ENCODE measurements at regions not wholly inside any gene's neighbourhood (a gene's known extent, or its start where the extent isn't known, plus 50 kb on each side); places are given as distances from the start of the nearest gene placed in this dataset.

GRCh38 chr12:127680516-127680915, 586.5 kb upstream of the TMEM132C start:
- no peak for DNase-seq (ENCODE audit: low spot score)

- DNase-seq (ENCODE audit: low spot score), result no peak
These were observed 585.7 kb upstream of the TMEM132C start for GRCh38 chr12:127681151-127681754.

- no peak for DNase-seq (ENCODE audit: low spot score)
These were observed 581.5 kb upstream of the TMEM132C start for GRCh38 chr12:127685491-127685890.

GRCh38 chr12:127685931-127686330, 581.0 kb upstream of the TMEM132C start:
- no peak for DNase-seq (ENCODE audit: low spot score)

- no peak for DNase-seq (ENCODE audit: low spot score)
These were observed 579.8 kb upstream of the TMEM132C start for GRCh38 chr12:127687181-127687580.

GRCh38 chr12:127688906-127689428, 578.0 kb upstream of the TMEM132C start:
- DNase-seq (ENCODE audit: low spot score), result no peak

GRCh38 chr12:127690161-127690560, 576.8 kb upstream of the TMEM132C start:
- DNase-seq (ENCODE audit: low spot score), result no peak

- DNase-seq (ENCODE audit: low spot score), result no peak
These were observed 570.0 kb upstream of the TMEM132C start for GRCh38 chr12:127696963-127697362.

GRCh38 chr12:127703026-127703425, 563.9 kb upstream of the TMEM132C start:
- no peak for DNase-seq (ENCODE audit: low spot score)

- no peak for DNase-seq (ENCODE audit: low spot score)
These were observed 555.9 kb upstream of the TMEM132C start for GRCh38 chr12:127711108-127711507.

GRCh38 chr12:127712561-127712960, 554.4 kb upstream of the TMEM132C start:
- DNase-seq (ENCODE audit: low spot score), result no peak

- no peak for DNase-seq (ENCODE audit: low spot score)
These were observed 550.8 kb upstream of the TMEM132C start for GRCh38 chr12:127716166-127716565.

GRCh38 chr12:127717278-127717677, 549.7 kb upstream of the TMEM132C start:
- no peak for DNase-seq (ENCODE audit: low spot score)

- DNase-seq (ENCODE audit: low spot score), result no peak
These were observed 546.6 kb upstream of the TMEM132C start for GRCh38 chr12:127720334-127720733.

- DNase-seq (ENCODE audit: low spot score), result no peak
These were observed 544.4 kb upstream of the TMEM132C start for GRCh38 chr12:127722611-127723010.

GRCh38 chr12:127723251-127723650, 543.7 kb upstream of the TMEM132C start:
- peak; percentile 18 for DNase-seq (ENCODE audit: low spot score)

- no peak for DNase-seq (ENCODE audit: low spot score)
These were observed 540.2 kb upstream of the TMEM132C start for GRCh38 chr12:127726671-127727315.

- no peak for DNase-seq (ENCODE audit: low spot score)
These were observed 538.7 kb upstream of the TMEM132C start for GRCh38 chr12:127728285-127728684.

- DNase-seq (ENCODE audit: low spot score), result no peak
These were observed 538.2 kb upstream of the TMEM132C start for GRCh38 chr12:127728729-127729128.

- DNase-seq (ENCODE audit: low spot score), result no peak
These were observed 537.6 kb upstream of the TMEM132C start for GRCh38 chr12:127729381-127729780.

GRCh38 chr12:127731657-127732056, 535.3 kb upstream of the TMEM132C start:
- DNase-seq (ENCODE audit: low spot score), result no peak

- no peak for DNase-seq (ENCODE audit: low spot score)
These were observed 524.7 kb upstream of the TMEM132C start for GRCh38 chr12:127742231-127742630.

- no peak for DNase-seq (ENCODE audit: low spot score)
These were observed 521.3 kb upstream of the TMEM132C start for GRCh38 chr12:127745469-127746212.

Data from pons (tissue), 1 donor.